Sigmoid colon (tissue), 3 donors: ENCODE measurements at regions not wholly inside any gene's neighbourhood (a gene's known extent, or its start where the extent isn't known, plus 50 kb on each side); places are given as distances from the start of the nearest gene placed in this dataset.

Experiments used
- CTCF ChIP-seq, 4 experiments: fragments of 450-650 bp in 3 of 4; fragments of 200-600 bp in 1 of 4; IDR thresholded peaks; one replicate each; pipeline ENCODE4 v1.5.1; 2016 to 2019; ENCODE audit warnings: antibody characterized with exemption in 4 of 4, mild to moderate bottlenecking in 3 of 4, moderate library complexity in 2 of 4
- POLR2A ChIP-seq, 2 donors: fragments of 450-650 bp; IDR thresholded peaks; one replicate each; pipeline ENCODE4 v1.6.1; 2016; ENCODE audit warnings: antibody characterized with exemption in 2 of 2, mild to moderate bottlenecking in 2 of 2, moderate library complexity in 2 of 2

GRCh38 chr21:35266546-35266945 is 217.4 kb upstream of the RUNX1 start:
- TF ChIP-seq POLR2A (IDR thresholded peaks at IDR 0.05): no peak
- no peak for TF ChIP-seq CTCF (IDR thresholded peaks at IDR 0.05)
